ENCODE measurements at regions not wholly inside any gene's neighbourhood (a gene's known extent, or its start where the extent isn't known, plus 50 kb on each side); places are given as distances from the start of the nearest gene placed in this dataset.

DNA sequence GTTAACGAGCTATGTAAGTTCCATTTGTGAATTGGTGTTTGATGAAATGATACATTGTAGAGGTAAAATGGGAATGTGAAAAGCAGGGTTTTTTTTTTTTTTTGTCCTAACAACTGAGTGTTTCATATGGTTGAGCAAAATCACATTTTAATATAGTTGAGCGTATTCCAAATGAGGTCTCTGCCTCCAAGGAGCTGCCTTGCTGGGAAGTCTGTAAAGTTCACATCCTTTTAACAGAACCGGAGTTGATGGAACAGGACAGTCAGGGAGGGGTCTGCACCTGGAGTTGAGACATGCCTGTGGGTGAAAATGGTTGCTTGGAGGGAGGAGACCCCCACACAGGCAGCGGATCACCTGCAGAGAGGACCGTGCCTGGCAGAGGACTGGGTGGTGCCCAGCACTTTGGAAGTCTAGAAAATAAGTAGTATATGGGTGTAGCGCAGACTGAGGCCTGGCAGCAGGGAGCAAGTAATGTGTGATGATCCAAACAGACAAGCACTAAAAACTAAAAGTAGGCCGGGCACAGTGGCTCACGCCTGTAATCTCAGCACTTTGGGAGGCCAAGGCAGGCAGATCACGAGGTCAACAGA lies 75.2 kb upstream of the UBAC2 start:
- Histone ChIP-seq H3K9me3 (no peaks in the 10 kb centered on the region), H3K4me1 (peaks cover 0 to 13% (median 0%) of the 10 kb centered on the region in 12 donors), H3K4me3 (no peak overlapping the region), H3K27ac (peak overlapping the region in 1 of 12 donors; percentile 29), H3K27me3 (peaks cover 0 to 70% (median 0%) of the 10 kb centered on the region in 9 donors), H3K36me3 (no peaks in the 10 kb centered on the region)
- DNase-seq (no peak), ATAC-seq (peak in 3 of 4 donors; percentile 7 to 39 (median 29))
- intact Hi-C loops (cut with DNase I): no loop called here
- TF ChIP-seq POLR2A (IDR thresholded peaks at IDR 0.05): no peak
- TF ChIP-seq, protein P1, sequence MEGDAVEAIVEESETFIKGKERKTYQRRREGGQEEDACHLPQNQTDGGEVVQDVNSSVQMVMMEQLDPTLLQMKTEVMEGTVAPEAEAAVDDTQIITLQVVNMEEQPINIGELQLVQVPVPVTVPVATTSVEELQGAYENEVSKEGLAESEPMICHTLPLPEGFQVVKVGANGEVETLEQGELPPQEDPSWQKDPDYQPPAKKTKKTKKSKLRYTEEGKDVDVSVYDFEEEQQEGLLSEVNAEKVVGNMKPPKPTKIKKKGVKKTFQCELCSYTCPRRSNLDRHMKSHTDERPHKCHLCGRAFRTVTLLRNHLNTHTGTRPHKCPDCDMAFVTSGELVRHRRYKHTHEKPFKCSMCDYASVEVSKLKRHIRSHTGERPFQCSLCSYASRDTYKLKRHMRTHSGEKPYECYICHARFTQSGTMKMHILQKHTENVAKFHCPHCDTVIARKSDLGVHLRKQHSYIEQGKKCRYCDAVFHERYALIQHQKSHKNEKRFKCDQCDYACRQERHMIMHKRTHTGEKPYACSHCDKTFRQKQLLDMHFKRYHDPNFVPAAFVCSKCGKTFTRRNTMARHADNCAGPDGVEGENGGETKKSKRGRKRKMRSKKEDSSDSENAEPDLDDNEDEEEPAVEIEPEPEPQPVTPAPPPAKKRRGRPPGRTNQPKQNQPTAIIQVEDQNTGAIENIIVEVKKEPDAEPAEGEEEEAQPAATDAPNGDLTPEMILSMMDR (IDR thresholded peaks at IDR 0.05): no peak
- WGBS, 4 donors: 72 to 85% (median 82%) methylated on average over 9 of the region's 9 CpGs

DNA sequence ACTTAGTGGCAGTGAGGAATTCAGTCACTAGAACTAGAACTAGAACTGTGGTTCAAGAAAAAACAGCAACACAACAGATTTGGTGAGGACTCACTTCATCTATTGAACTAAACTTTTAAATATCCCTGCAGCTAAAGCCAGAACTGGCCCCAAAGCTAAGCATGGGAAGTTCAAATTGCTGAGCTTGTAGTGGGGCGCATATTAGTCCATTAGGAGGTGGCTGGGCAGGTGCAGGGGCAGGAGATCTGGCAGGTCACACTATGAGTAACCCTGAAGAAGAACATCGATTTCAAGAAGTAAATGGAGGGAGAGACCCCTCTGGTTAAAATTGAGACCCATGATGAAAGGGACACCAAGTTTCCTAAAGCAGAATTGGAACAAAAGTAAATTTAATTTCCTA lies 73.8 kb upstream of the UBAC2 start:
- Histone ChIP-seq H3K27me3 (peaks cover 0 to 69% (median 0%) of the 10 kb centered on the region in 9 donors), H3K27ac (no peak overlapping the region), H3K9me3 (peaks cover 0 to 2% (median 0%) of the 10 kb centered on the region in 12 donors), H3K4me3 (no peak overlapping the region), H3K4me1 (peaks cover 0 to 13% (median 0%) of the 10 kb centered on the region in 12 donors), H3K36me3 (no peaks in the 10 kb centered on the region)
- intact Hi-C loops (cut with DNase I): no loop called here
- WGBS, 4 donors: 46 to 98% (median 60%) methylated on average over 2 of the region's 2 CpGs
- no peak for ATAC-seq
- DNase-seq: no peak
- TF ChIP-seq POLR2A (IDR thresholded peaks at IDR 0.05): no peak
- TF ChIP-seq, protein P1 (IDR thresholded peaks at IDR 0.05): no peak

DNA sequence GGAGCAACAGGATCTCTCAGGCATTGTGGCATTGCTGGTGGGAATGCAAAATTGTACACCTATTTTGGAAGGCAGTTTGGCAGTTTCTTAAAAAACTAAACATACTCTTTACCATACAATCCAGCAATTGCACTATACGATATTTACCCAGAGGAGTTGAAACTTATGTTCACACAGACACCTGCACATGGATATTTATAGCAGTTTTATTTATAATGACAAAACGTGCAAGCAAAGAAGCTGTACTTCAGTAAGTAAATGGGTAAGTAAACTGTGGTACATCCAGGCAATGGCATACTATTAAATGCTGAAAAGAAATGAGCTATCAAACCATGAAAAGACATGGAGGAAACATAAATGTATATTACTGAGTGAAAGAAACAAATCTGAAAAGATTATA lies 71.6 kb upstream of the UBAC2 start:
- Histone ChIP-seq H3K27me3 (peaks cover 0 to 68% (median 0%) of the 10 kb centered on the region in 9 donors), H3K9me3 (peaks cover 0 to 6% (median 0%) of the 10 kb centered on the region in 12 donors), H3K27ac (no peak overlapping the region), H3K36me3 (no peaks in the 10 kb centered on the region), H3K4me3 (no peak overlapping the region), H3K4me1 (peaks cover 0 to 13% (median 0%) of the 10 kb centered on the region in 12 donors)
- DNase-seq: no peak
- intact Hi-C loops (cut with DNase I): no loop called here
- ATAC-seq: no peak
- 60 to 75% (median 67%) methylated on average over 2 of the region's 2 CpGs for WGBS, 4 donors
- no peak for TF ChIP-seq POLR2A (IDR thresholded peaks at IDR 0.05)
- TF ChIP-seq, protein P1 (IDR thresholded peaks at IDR 0.05): no peak

DNA sequence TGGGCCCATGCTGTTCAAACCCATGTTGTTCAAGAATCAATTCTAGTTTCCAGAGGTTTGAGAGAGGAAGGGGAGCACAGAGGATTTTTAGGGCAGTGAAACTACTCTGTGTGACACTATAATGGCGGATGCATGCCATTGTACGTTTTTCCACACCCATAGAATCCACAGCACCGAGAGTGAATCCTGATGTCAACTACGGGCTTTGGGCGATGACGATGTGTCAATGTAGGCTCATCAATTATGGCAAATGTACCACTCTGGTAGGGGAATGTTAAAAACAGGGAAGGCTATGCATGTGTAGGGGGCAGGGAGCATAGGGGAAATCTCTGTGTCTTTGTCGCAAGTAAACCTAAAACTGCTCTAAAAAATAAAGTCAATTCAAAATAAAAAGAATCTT lies 70.7 kb upstream of the UBAC2 start:
- intact Hi-C loops (cut with DNase I): no loop called here
- no peak overlapping the region for H3K27ac ChIP-seq
- H3K4me3 ChIP-seq: no peak overlapping the region
- peaks cover 0 to 69% (median 0%) of the 10 kb centered on the region in 9 donors for H3K27me3 ChIP-seq
- no peak for DNase-seq
- peaks cover 0 to 7% (median 0%) of the 10 kb centered on the region in 12 donors for H3K4me1 ChIP-seq
- 91 to 97% (median 95%) methylated on average over 7 of the region's 7 CpGs for WGBS, 4 donors
- no peak for ATAC-seq
- H3K36me3 ChIP-seq: no peaks in the 10 kb centered on the region
- H3K9me3 ChIP-seq: peaks cover 0 to 6% (median 0%) of the 10 kb centered on the region in 12 donors
- no peak for TF ChIP-seq POLR2A (IDR thresholded peaks at IDR 0.05)
- TF ChIP-seq, protein P1 (IDR thresholded peaks at IDR 0.05): no peak
